UCSD-AML1 (cell line): ENCODE measurements at regions not wholly inside any gene's neighbourhood (a gene's known extent, or its start where the extent isn't known, plus 50 kb on each side); places are given as distances from the start of the nearest gene placed in this dataset.
"Not testable (repeated sequence)": the region's sequence is repeated elsewhere in the genome, so short reads cannot be mapped to it uniquely, and the experiment has no call there.

Source experiments
- DNase-seq: peaks from one replicate; lab custom pipeline; 2025; ENCODE audit not compliant: unreplicated experiment; lab: John Stamatoyannopoulos, UW

DNA sequence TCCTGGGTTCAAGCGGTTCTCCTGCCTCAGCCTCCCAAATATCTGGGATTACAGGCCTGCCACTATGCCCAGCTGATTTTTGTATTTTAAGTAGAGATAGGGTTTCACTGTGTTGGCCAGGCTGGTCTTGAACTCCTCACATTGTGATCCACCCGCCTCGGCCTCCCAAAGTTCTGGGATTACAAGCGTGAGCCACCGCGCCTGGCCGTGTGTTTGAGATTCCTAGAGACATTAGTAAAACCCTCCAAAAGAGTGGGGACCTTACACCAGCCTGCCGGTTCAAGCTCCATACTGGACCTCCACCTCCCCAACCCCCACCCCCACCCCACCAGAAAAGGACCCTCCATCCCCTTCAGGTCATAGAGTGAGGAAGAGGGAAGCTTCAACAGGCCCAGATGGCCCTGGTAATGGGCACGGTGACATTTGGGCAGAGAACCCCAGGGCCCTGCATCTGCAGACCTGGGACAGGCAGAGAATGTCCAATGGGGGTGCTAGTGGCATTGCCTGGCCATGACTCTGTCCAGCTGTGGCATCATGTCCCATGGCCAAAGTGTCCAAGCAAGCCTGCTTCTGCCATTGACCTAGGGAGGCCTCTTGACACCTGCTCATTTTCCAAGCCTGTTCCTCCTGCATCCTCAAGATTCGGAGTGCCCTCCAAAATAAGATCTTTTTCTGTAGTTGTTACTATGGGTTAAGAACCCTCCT is 108.9 kb upstream of the KLF13 start:
- no peak for DNase-seq

GRCh38 chr15:31219221-31219620 is 107.4 kb upstream of the KLF13 start:
- no peak for DNase-seq

GRCh38 chr15:31221936-31222515 is 104.6 kb upstream of the KLF13 start:
- DNase-seq = no peak

GRCh38 chr15:31222773-31223341 is 103.8 kb upstream of the KLF13 start:
- DNase-seq = no peak

GRCh38 chr15:31223478-31224350 is 102.9 kb upstream of the KLF13 start:
- DNase-seq = no peak

DNA sequence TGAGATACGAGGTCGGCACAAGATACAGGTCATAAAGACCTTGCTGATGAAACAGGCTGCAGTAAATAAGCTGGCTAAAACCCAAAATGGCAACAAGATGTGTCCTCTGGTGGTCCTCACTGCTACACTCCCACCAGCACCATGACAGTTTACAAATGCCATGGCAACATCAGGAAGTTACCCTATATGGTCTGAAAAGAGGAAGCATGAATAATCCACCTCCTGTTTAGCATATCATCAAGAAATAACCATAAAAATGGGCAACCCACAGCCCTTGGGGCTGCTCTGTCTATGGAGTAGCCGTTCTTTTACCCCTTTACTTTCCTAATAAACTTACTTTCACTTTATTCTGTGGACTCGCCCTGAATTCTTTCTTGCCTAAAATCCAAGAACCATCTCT is 102.0 kb upstream of the KLF13 start:
- DNase-seq = not testable (repeated sequence)

DNA sequence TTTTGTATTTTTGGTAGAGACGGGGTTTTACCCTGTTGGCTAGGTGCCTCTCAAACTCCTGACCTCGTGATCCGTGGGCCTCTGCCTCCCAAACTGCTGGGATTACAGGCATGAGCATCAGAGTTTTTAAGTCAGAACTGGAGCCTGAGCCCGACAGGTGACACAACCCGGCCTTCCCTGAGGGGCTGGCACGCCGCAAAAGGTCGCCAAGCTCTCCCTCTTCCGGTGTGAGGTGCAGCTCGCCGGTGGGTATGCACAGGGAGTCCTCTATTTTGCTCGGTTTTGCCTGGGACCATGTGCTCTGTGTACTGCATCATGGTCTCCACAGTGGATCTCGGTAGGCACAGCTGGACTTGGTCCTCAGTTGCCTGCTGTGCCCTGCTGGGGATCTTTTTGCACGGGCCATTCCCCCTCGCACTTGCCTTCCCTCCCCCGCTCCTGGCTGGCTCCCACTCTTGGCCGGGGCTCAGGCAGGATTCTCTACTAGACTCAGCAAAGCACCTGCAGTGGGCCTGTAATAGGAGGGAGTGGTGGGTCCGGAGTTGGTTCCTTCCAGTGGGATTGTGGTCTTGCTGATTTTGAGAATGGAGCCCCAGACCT is 101.2 kb upstream of the KLF13 start:
- DNase-seq = no peak

- DNase-seq = no peak
These were observed 100.6 kb upstream of the KLF13 start for GRCh38 chr15:31226021-31226420.

- DNase-seq = no peak
These were observed 99.4 kb upstream of the KLF13 start for GRCh38 chr15:31227235-31227634.

DNA sequence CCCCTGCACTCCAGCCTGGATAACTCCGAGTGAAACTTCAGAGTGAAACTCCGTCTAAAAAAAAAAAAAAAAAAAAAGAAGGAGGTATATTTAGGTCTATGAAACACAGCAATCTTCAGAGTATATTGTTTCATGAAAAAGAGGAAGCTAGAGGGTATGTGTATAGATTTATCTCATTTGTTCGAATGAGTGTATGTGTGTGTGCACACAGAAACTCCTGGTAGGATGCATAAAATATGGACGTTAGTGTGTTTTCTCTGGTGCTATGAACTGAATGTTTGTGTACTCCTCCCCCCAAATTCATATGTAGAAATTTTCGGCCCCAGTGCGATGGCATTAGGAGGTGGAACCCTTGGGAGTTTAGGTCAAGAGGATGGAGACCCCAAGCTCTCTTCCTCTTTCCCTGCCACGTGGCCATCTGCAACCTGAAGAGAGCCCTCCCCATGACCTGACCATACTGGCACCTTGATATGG is 98.6 kb upstream of the KLF13 start:
- no peak for DNase-seq

DNA sequence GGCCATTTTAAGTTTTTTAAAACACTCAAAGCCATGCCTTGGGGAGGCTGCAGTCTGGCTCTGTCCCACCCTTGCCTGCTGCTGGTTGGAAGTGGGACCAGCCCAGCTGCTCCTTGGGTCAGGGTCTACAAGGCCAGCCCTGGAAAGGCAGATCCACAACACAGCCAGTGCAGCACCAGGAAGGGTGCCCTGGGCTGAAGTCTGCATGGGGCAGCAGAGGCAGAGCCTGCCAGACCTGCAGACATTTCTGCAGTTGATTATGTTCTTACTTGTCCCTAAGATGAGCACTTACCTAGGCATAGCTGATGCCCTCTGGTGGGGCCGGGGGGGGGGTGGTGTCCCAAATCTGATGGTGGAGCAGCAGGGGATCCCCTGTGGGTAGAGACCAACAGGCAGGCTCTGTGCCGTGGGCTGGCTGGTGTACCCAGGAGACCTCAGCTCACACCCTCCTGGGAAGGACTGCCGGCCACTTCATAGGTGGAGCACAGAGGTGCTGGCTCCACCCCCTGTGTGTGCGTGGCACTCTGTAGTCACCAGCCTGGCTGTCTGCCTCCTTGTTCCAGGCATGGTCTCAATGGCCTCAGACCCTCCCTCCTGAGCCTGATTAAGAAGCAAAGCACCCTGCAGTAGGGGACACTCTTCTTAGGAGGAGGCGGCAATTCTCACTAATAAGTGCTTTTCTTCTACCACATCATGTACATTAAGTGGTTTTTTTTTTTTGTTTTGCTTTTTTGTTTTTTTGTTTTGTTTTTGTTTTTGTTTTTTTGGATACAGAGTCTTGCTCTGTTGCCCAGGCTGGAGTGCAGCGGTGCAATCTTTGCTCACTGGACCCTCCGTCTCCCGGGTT is 97.4 kb upstream of the KLF13 start:
- no peak for DNase-seq

DNA sequence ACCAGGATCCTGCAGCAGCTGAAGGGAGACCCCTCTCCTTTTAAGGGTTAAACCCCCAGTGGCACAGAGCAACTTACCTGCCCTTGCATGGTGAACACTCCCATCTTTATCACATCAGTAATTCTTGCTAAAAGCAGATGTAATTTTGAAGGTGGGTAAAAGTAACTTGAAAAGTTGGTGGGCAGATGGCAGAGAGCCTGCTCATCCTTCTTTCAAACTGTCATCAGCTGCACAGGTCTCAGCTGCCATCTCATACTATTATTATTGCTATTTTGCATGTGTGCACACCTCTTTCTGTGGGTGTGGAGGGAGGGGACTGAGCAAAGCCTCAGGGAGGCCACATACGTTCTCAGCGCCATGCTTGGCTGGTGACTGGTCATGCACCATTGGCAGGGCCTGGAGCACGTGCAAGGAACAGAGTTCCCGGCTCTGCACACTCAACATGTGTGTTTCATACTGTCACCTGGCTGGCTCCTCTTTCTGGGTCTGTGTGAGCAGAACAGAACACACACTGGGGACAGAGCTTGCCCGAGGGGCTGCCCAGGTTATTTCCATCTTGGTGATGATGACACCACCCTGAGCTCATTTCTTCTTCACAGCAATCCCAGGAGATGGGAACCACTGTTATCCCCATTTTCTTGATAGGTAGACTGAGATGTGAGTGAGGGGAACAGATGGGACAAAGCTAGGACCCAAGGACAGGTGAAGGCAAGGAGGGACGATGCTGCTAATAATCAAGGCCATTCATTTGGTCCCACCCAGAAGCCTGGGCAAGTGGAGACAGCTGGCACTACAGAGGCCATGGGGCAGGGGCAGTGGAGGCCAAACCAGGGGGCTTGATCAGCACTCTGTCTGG is 95.8 kb upstream of the KLF13 start:
- no peak for DNase-seq

- DNase-seq = no peak
These were observed 91.8 kb upstream of the KLF13 start for GRCh38 chr15:31234815-31235214.

DNA sequence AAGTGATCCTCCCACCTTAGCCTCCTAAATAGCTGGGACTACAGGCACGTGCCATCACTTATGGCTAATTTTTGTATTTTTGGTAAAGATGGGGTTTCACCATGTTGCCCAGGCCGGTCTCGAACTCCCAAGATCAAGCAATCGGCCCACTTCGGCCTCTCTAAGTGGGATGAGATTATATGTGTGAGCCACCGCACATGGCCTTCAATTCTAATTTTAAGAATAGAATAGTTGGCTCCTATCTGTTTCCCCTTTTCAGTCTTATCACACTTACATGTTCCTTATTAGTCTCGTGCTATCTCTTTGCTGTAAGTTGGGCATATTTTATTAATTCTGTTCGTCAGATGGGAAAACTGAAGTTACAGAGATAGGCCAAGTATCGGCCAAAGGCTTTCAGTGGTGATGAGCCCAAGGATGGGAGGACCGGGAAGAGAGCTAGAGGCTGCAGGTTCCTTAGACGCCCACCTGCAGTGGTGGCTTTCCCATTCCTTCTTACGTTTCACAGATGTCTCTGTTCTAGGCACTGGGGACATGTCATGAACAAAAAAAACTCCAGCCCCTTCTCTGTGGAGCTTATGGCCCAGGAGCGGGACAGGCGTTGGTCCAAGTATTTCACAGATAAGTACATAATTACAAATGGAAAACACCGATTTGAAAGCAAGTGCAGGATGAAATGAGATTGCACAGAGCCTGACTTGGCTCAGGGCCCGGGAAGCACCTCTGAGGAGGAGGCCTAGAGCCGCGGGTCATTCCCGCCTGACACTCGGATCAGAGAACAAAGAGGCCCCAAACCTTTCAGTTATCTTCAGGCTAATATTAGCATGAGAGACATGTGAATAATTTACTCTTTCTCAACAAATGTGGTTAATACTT is 91.1 kb upstream of the KLF13 start:
- DNase-seq = no peak

GRCh38 chr15:31236184-31237042 is 90.2 kb upstream of the KLF13 start:
- DNase-seq = no peak

GRCh38 chr15:31237043-31237324 is 89.7 kb upstream of the KLF13 start:
- no peak for DNase-seq

- no peak for DNase-seq
These were observed 87.7 kb upstream of the KLF13 start for GRCh38 chr15:31238906-31239305.

DNA sequence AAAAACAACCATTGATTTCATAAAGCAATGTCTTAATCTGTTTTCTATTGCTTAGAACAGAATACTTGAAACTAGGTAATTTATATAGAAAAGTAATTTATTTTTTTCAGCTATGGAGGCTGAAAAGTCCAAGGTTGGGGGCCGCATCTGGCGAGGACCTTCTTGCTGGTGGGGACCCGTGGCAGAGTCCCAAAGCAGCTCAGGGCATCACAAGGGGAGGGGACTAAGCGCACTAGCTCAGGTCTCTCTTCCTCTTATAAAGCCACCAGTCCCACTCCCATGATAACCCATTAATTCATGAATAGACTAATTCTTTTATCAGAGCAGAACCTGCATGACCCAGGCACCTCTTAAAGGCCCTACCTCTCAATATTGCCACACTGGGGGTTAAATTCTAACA is 87.2 kb upstream of the KLF13 start:
- DNase-seq = no peak
